SK-N-SH (cell line): ENCODE measurements at regions not wholly inside any gene's neighbourhood (a gene's known extent, or its start where the extent isn't known, plus 50 kb on each side); places are given as distances from the start of the nearest gene placed in this dataset.

Experiments used
- CHD2 ChIP-seq: fragments of 150-350 bp; IDR thresholded peaks from 2 replicates; pipeline ENCODE4 v1.6.1; 2018; ENCODE audit warnings: low read length; ENCODE audit not compliant: partially characterized antibody
- EZH2phosphoT487 ChIP-seq: fragments of 200-600 bp; sonication (generic); IDR thresholded peaks from 2 replicates; pipeline ENCODE4 v1.6.1; 2017; ENCODE audit warnings: low read depth, mixed run types, mild to moderate bottlenecking, antibody characterized with exemption, moderate library complexity, borderline replicate concordance
- JUND ChIP-seq: IDR thresholded peaks from 2 replicates; pipeline ENCODE4 v1.4.0; 2012
- POLR2AphosphoS5 ChIP-seq: IDR thresholded peaks from 2 replicates; pipeline ENCODE4 v1.6.1; 2012; ENCODE audit warnings: low read depth, low read length
- TEAD4 ChIP-seq: IDR thresholded peaks from 2 replicates; pipeline ENCODE4 v1.4.0; 2012; ENCODE audit warnings: mild to moderate bottlenecking, borderline replicate concordance; ENCODE audit not compliant: insufficient read depth
- YY1 ChIP-seq: IDR thresholded peaks from 2 replicates; pipeline ENCODE4 v1.4.0; 2012; ENCODE audit warnings: low read depth, mild to moderate bottlenecking
- TF ChIP-seq, protein P1 (sequence below): fragments of 150-350 bp; IDR thresholded peaks from 2 replicates; pipeline ENCODE4 v1.6.1; 2017; ENCODE audit warnings: antibody characterized with exemption, low read length, low read depth, borderline replicate concordance
- TF ChIP-seq, protein P2 (sequence below): fragments of 150-350 bp; IDR thresholded peaks from 2 replicates; pipeline ENCODE4 v1.6.1; 2016; ENCODE audit warnings: mild to moderate bottlenecking, low read depth, low read length
- TF ChIP-seq, protein P3 (sequence below): fragments of 200-600 bp; sonication (generic); IDR thresholded peaks from 2 replicates; pipeline ENCODE4 v1.6.1; 2017; ENCODE audit warnings: antibody characterized with exemption, mild to moderate bottlenecking, moderate library complexity

DNA sequence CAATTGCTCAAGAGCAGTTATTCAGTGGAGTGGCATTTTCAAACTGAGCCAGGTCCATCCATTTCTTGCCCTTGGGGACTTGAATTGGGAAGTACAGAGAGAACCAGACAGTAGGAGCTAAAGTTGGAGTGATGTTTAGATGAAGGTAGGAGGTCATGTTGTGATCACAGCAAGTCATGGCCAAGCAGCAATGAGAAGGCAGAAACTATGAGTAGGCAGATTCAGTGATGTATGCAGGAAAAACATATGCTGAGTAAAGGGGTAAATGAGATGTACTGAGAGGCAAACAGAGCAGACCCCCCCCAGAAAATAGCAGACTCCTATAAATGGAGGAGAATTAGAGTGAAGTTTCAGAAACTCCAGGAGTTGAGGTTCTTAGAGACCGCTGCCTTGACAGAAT, 95.8 kb downstream of the PERP start:
- no peak for TF ChIP-seq CHD2
- no peak for TF ChIP-seq EZH2phosphoT487
- TF ChIP-seq, protein P1, sequence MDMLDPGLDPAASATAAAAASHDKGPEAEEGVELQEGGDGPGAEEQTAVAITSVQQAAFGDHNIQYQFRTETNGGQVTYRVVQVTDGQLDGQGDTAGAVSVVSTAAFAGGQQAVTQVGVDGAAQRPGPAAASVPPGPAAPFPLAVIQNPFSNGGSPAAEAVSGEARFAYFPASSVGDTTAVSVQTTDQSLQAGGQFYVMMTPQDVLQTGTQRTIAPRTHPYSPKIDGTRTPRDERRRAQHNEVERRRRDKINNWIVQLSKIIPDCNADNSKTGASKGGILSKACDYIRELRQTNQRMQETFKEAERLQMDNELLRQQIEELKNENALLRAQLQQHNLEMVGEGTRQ, result no peak
- TF ChIP-seq POLR2AphosphoS5, result no peak
- TF ChIP-seq TEAD4, result no peak
- no peak for TF ChIP-seq YY1
- TF ChIP-seq, protein P2, sequence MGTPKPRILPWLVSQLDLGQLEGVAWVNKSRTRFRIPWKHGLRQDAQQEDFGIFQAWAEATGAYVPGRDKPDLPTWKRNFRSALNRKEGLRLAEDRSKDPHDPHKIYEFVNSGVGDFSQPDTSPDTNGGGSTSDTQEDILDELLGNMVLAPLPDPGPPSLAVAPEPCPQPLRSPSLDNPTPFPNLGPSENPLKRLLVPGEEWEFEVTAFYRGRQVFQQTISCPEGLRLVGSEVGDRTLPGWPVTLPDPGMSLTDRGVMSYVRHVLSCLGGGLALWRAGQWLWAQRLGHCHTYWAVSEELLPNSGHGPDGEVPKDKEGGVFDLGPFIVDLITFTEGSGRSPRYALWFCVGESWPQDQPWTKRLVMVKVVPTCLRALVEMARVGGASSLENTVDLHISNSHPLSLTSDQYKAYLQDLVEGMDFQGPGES, result no peak
- no peak for TF ChIP-seq JUND
- TF ChIP-seq, protein P3, sequence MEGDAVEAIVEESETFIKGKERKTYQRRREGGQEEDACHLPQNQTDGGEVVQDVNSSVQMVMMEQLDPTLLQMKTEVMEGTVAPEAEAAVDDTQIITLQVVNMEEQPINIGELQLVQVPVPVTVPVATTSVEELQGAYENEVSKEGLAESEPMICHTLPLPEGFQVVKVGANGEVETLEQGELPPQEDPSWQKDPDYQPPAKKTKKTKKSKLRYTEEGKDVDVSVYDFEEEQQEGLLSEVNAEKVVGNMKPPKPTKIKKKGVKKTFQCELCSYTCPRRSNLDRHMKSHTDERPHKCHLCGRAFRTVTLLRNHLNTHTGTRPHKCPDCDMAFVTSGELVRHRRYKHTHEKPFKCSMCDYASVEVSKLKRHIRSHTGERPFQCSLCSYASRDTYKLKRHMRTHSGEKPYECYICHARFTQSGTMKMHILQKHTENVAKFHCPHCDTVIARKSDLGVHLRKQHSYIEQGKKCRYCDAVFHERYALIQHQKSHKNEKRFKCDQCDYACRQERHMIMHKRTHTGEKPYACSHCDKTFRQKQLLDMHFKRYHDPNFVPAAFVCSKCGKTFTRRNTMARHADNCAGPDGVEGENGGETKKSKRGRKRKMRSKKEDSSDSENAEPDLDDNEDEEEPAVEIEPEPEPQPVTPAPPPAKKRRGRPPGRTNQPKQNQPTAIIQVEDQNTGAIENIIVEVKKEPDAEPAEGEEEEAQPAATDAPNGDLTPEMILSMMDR, result no peak
